WTC11 (cell line): ENCODE measurements at regions not wholly inside any gene's neighbourhood (a gene's known extent, or its start where the extent isn't known, plus 50 kb on each side); places are given as distances from the start of the nearest gene placed in this dataset.
"Not testable (repeated sequence)": the region's sequence is repeated elsewhere in the genome, so short reads cannot be mapped to it uniquely, and the experiment has no call there.

Source experiments
- ATF2 ChIP-seq: sonication (generic); formaldehyde crosslinking; IDR thresholded peaks from 2 replicates; pipeline ENCODE4 v1.8.1; 2022; ENCODE audit warnings: low read depth, missing genetic modification reagents, borderline replicate concordance
- ATF3 ChIP-seq: sonication (generic); formaldehyde crosslinking; conservative IDR thresholded peaks from 2 replicates; pipeline ENCODE4 v1.8.1; 2022; ENCODE audit warnings: mild to moderate bottlenecking, missing genetic modification reagents
- CTCF ChIP-seq: fragments of 200-600 bp; IDR thresholded peaks from 2 replicates; pipeline ENCODE4 v1.8.0; 2022; ENCODE audit warnings: antibody characterized with exemption
- E2F4 ChIP-seq: sonication (generic); formaldehyde crosslinking; IDR thresholded peaks from 2 replicates; pipeline ENCODE4 v1.8.1; 2022; ENCODE audit warnings: low read depth, mild to moderate bottlenecking, moderate library complexity, missing genetic modification reagents, borderline replicate concordance
- ELF4 ChIP-seq: sonication (generic); formaldehyde crosslinking; IDR thresholded peaks from 2 replicates; pipeline ENCODE4 v1.8.1; 2022; ENCODE audit warnings: low read depth, mild to moderate bottlenecking, moderate library complexity, missing genetic modification reagents
- FOXJ3 ChIP-seq: sonication (generic); formaldehyde crosslinking; IDR thresholded peaks from 2 replicates; pipeline ENCODE4 v1.9.0; 2021; ENCODE audit warnings: missing genetic modification reagents, mild to moderate bottlenecking, borderline replicate concordance
- GRHL2 ChIP-seq: fragments of 250-450 bp; sonication (Bioruptor Pico); IDR thresholded peaks from 2 replicates; pipeline ENCODE4 v1.8.0; 2022; ENCODE audit warnings: mild to moderate bottlenecking, moderate library complexity; ENCODE audit not compliant: insufficient replicate concordance, severe bottlenecking
- IRF1 ChIP-seq: sonication (generic); formaldehyde crosslinking; IDR thresholded peaks from 2 replicates; pipeline ENCODE4 v1.8.0; 2023; ENCODE audit warnings: missing genetic modification reagents
- JUN ChIP-seq: sonication (generic); formaldehyde crosslinking; IDR thresholded peaks from 2 replicates; pipeline ENCODE4 v1.8.0; 2023; ENCODE audit warnings: mild to moderate bottlenecking, missing genetic modification reagents
- KAT7 ChIP-seq: sonication (generic); formaldehyde crosslinking; IDR thresholded peaks from 2 replicates; pipeline ENCODE4 v1.8.1; 2023; ENCODE audit warnings: missing genetic modification reagents, mild to moderate bottlenecking, borderline replicate concordance
- MAX ChIP-seq: sonication (generic); formaldehyde crosslinking; IDR thresholded peaks from 2 replicates; pipeline ENCODE4 v1.8.0; 2022; ENCODE audit warnings: mild to moderate bottlenecking, missing genetic modification reagents
- NR3C1 ChIP-seq: sonication (generic); formaldehyde crosslinking; conservative IDR thresholded peaks from 2 replicates; pipeline ENCODE4 v1.8.1; 2023; ENCODE audit warnings: low read depth, mild to moderate bottlenecking, missing genetic modification reagents
- SMAD3 ChIP-seq: sonication (generic); formaldehyde crosslinking; IDR thresholded peaks from 2 replicates; pipeline ENCODE4 v1.8.0; 2022; ENCODE audit warnings: missing genetic modification reagents, mild to moderate bottlenecking, borderline replicate concordance

GRCh38 chr1:149196651-149197050, 93.3 kb upstream of the NBPF9 start:
- not testable (repeated sequence) for TF ChIP-seq CTCF; E2F4 (CRISPR knock-in tag); ATF3 (CRISPR knock-in tag); ELF4 (CRISPR knock-in tag); SMAD3 (CRISPR knock-in tag); NR3C1; ATF2 (CRISPR knock-in tag); MAX (CRISPR knock-in tag); IRF1 (CRISPR knock-in tag); KAT7 (CRISPR knock-in tag); GRHL2 (CRISPR knock-in tag); JUN; FOXJ3
